Liver (tissue), 7 donors: ENCODE measurements at regions not wholly inside any gene's neighbourhood (a gene's known extent, or its start where the extent isn't known, plus 50 kb on each side); places are given as distances from the start of the nearest gene placed in this dataset.

Experiments
- DNase-seq: peaks from one replicate; pipeline ENCODE4 v3.0.0-alpha.2; 2017; ENCODE audit warnings: low spot score
- H3K27ac ChIP-seq, 2 donors: one replicate each; pipeline ENCODE4 v1.7.0; 2013; ENCODE audit warnings: inconsistent platforms in 2 of 2, low read length in 2 of 2, control low read depth in 1 of 2, low read depth in 1 of 2, mild to moderate bottlenecking in 1 of 2
- H3K27me3 ChIP-seq, 4 donors: one replicate each; pipeline versions ENCODE4 v1.6.1 to v1.7.0; 2013; ENCODE audit warnings: low read length in 3 of 4, inconsistent platforms in 1 of 4, mild to moderate bottlenecking in 1 of 4, moderate library complexity in 1 of 4; ENCODE audit not compliant: control insufficient read depth in 4 of 4, insufficient read depth in 4 of 4
- H3K36me3 ChIP-seq, 4 donors: one replicate each; pipeline versions ENCODE4 v1.6.1 to v1.7.0; 2013; ENCODE audit warnings: low read length in 3 of 4, mild to moderate bottlenecking in 3 of 4, low read depth in 1 of 4, moderate library complexity in 1 of 4; ENCODE audit not compliant: control insufficient read depth in 4 of 4, insufficient read depth in 3 of 4
- H3K4me1 ChIP-seq, 4 donors: one replicate each; pipeline versions ENCODE4 v1.6.1 to v1.7.0; 2013; ENCODE audit warnings: low read length in 3 of 4, mild to moderate bottlenecking in 3 of 4, moderate library complexity in 1 of 4; ENCODE audit not compliant: control insufficient read depth in 4 of 4, insufficient read depth in 4 of 4
- H3K4me3 ChIP-seq, 3 donors: one replicate each; pipeline versions ENCODE4 v1.6.1 to v1.7.0; 2013; ENCODE audit warnings: low read length in 3 of 3, control low read depth in 1 of 3, low read depth in 1 of 3, mild to moderate bottlenecking in 1 of 3
- H3K9ac ChIP-seq, 2 donors: one replicate each; pipeline ENCODE4 v1.7.0; 2013; ENCODE audit warnings: low read length in 2 of 2, mild to moderate bottlenecking in 2 of 2, moderate library complexity in 2 of 2, control low read depth in 1 of 2, low read depth in 1 of 2
- H3K9me3 ChIP-seq, 4 donors: one replicate each; pipeline versions ENCODE4 v1.6.1 to v1.7.0; 2013; ENCODE audit warnings: low read length in 3 of 4; ENCODE audit not compliant: control insufficient read depth in 4 of 4
- EGR1 ChIP-seq, 2 donors: IDR thresholded peaks; 2 replicates each; pipeline ENCODE4 v1.6.1; 2016 to 2018; ENCODE audit warnings: antibody characterized with exemption in 2 of 2, low read depth in 2 of 2
- FOXA1 ChIP-seq: IDR thresholded peaks from 2 replicates; pipeline ENCODE4 v1.6.1; 2016; ENCODE audit warnings: antibody characterized with exemption
- FOXA2 ChIP-seq: IDR thresholded peaks from 2 replicates; pipeline ENCODE4 v1.6.1; 2016; ENCODE audit warnings: antibody characterized with exemption
- GABPA ChIP-seq, 2 donors: IDR thresholded peaks in 1 of 2; conservative IDR thresholded peaks in 1 of 2; 2 replicates each; pipeline ENCODE4 v1.6.1; 2016; ENCODE audit warnings: antibody characterized with exemption in 2 of 2, mild to moderate bottlenecking in 1 of 2, moderate library complexity in 1 of 2
- HNF4A ChIP-seq, 2 donors: conservative IDR thresholded peaks; 2 replicates each; pipeline ENCODE4 v1.6.1; 2016; ENCODE audit warnings: antibody characterized with exemption in 2 of 2, mild to moderate bottlenecking in 2 of 2
- HNF4G ChIP-seq: IDR thresholded peaks from 2 replicates; pipeline ENCODE4 v1.6.1; 2016; ENCODE audit warnings: antibody characterized with exemption
- RAD21 ChIP-seq, 2 donors: IDR thresholded peaks; 2 replicates each; pipeline ENCODE4 v1.6.1; 2016; ENCODE audit warnings: antibody characterized with exemption in 2 of 2, mild to moderate bottlenecking in 2 of 2
- RXRA ChIP-seq, 2 donors: IDR thresholded peaks; 2 replicates each; pipeline ENCODE4 v1.6.1; 2017 to 2018; ENCODE audit warnings: antibody characterized with exemption in 2 of 2, mild to moderate bottlenecking in 1 of 2
- SP1 ChIP-seq: IDR thresholded peaks from 2 replicates; pipeline ENCODE4 v1.6.1; 2018; ENCODE audit warnings: antibody characterized with exemption, mild to moderate bottlenecking
- TAF1 ChIP-seq: conservative IDR thresholded peaks from 2 replicates; pipeline ENCODE4 v1.6.1; 2016; ENCODE audit warnings: antibody characterized with exemption, mild to moderate bottlenecking
- YY1 ChIP-seq: IDR thresholded peaks from 2 replicates; pipeline ENCODE4 v1.6.1; 2016; ENCODE audit warnings: antibody characterized with exemption, mild to moderate bottlenecking
- WGBS: extraction: QIAGEN DNeasy Blood & Tissue Kit; methylation state at CpG from one replicate; pipeline ENCODE4 v1.1.7; 2013; 5-methylcytosine and 5-hydroxymethylcytosine counted together
- TF ChIP-seq, protein P1 (sequence below): IDR thresholded peaks from 2 replicates; pipeline ENCODE4 v1.6.1; 2016; ENCODE audit warnings: antibody characterized with exemption
- TF ChIP-seq, protein P2 (sequence below): IDR thresholded peaks from 2 replicates; pipeline ENCODE4 v1.6.1; 2016; ENCODE audit warnings: antibody characterized with exemption, mild to moderate bottlenecking
- TF ChIP-seq, protein P3 (sequence below): IDR thresholded peaks from 2 replicates; pipeline ENCODE4 v1.6.1; 2016; ENCODE audit warnings: antibody characterized with exemption
- TF ChIP-seq, protein P4 (sequence below): IDR thresholded peaks from 2 replicates; pipeline ENCODE4 v1.6.1; 2016; ENCODE audit warnings: antibody characterized with exemption
- donor health status: healthy.
- donor health status: healthy.
- donor health status: healthy.
- donor health status: healthy.

DNA sequence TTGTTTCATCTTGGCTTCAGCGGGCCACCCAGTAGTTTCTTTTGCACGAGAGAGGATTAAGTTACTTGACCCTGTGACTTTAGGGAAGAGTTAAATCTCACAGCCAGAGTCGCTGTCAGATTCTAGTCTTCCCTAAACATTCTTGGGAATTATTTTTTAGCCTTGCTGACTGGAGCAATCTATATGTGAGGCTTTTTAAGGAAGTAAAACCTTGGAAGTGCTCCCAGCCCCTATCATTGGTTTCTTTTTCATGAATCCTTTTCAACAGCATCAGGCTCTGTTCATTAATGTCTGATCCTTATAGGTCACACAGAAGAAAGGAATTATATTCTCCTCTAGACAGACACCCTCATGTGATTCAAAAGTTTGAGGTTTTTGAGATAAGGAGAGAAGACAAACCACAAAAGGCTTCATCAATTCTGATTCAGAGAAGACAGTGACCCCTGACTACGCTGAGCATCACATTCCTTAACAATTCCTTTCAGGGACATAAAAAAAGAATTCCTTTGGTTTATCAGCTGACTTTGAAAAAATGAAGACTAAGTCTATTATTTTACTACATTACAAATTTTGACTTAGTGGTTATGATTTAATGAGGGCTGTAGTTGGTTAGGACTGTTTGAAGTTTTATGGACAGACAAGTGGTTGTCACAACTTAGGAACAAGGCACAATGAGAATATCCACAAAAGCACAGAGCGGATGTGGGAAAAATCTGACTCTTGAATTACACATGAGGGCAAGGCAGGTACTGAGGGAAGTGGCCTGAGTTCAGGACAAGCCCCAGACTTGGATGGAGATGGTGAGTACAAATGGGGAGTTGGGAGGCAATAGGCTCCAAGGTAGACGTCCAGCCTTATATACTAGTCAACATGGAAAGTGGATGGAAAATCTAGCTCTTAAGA, 171.1 kb upstream of the STT3B start:
- H3K36me3 ChIP-seq: peaks cover 0 to 1% (median 0%) of the 10 kb centered on the region in 4 donors
- peaks cover 0 to 2% (median 0%) of the 10 kb centered on the region in 4 donors for H3K4me1 ChIP-seq
- H3K27ac ChIP-seq: no peak overlapping the region
- whole genome bisulfite sequencing: 78% methylated on average over 6 of the region's 6 CpGs
- no peak for DNase-seq
- H3K9me3 ChIP-seq: no peaks in the 10 kb centered on the region
- no peaks in the 10 kb centered on the region for H3K27me3 ChIP-seq
- no peak for TF ChIP-seq SP1
- no peak for TF ChIP-seq FOXA2
- TF ChIP-seq, protein P1, sequence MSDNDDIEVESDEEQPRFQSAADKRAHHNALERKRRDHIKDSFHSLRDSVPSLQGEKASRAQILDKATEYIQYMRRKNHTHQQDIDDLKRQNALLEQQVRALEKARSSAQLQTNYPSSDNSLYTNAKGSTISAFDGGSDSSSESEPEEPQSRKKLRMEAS: no peak
- no peak for TF ChIP-seq YY1
- TF ChIP-seq, protein P2, sequence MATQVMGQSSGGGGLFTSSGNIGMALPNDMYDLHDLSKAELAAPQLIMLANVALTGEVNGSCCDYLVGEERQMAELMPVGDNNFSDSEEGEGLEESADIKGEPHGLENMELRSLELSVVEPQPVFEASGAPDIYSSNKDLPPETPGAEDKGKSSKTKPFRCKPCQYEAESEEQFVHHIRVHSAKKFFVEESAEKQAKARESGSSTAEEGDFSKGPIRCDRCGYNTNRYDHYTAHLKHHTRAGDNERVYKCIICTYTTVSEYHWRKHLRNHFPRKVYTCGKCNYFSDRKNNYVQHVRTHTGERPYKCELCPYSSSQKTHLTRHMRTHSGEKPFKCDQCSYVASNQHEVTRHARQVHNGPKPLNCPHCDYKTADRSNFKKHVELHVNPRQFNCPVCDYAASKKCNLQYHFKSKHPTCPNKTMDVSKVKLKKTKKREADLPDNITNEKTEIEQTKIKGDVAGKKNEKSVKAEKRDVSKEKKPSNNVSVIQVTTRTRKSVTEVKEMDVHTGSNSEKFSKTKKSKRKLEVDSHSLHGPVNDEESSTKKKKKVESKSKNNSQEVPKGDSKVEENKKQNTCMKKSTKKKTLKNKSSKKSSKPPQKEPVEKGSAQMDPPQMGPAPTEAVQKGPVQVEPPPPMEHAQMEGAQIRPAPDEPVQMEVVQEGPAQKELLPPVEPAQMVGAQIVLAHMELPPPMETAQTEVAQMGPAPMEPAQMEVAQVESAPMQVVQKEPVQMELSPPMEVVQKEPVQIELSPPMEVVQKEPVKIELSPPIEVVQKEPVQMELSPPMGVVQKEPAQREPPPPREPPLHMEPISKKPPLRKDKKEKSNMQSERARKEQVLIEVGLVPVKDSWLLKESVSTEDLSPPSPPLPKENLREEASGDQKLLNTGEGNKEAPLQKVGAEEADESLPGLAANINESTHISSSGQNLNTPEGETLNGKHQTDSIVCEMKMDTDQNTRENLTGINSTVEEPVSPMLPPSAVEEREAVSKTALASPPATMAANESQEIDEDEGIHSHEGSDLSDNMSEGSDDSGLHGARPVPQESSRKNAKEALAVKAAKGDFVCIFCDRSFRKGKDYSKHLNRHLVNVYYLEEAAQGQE: no peak
- TF ChIP-seq, protein P3, sequence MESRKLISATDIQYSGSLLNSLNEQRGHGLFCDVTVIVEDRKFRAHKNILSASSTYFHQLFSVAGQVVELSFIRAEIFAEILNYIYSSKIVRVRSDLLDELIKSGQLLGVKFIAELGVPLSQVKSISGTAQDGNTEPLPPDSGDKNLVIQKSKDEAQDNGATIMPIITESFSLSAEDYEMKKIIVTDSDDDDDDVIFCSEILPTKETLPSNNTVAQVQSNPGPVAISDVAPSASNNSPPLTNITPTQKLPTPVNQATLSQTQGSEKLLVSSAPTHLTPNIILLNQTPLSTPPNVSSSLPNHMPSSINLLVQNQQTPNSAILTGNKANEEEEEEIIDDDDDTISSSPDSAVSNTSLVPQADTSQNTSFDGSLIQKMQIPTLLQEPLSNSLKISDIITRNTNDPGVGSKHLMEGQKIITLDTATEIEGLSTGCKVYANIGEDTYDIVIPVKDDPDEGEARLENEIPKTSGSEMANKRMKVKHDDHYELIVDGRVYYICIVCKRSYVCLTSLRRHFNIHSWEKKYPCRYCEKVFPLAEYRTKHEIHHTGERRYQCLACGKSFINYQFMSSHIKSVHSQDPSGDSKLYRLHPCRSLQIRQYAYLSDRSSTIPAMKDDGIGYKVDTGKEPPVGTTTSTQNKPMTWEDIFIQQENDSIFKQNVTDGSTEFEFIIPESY: no peak
- no peak overlapping the region for H3K9ac ChIP-seq
- no peak overlapping the region for H3K4me3 ChIP-seq

DNA sequence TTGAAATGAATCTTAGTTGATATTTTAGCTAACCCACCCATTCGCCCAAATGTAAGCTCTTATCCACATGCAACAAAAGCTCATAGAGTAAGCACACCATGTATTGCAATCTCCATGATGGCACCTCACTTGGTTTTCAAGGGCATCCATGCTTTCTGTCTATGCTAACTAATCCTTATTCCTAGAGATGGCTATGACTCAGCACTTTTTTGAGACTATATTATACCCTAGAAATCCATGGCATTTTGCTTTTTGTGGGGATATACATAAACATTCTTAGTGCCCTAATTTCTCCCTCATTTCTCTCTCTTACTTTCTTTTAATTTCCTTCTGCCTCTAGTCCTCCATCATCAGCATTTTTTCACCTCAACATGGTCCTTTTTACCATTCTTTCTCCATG, 168.5 kb upstream of the STT3B start:
- Histone ChIP-seq H3K4me1 (no peaks in the 10 kb centered on the region), H3K27me3 (no peaks in the 10 kb centered on the region), H3K4me3 (no peak overlapping the region), H3K27ac (no peak overlapping the region), H3K9me3 (no peaks in the 10 kb centered on the region), H3K36me3 (no peaks in the 10 kb centered on the region), H3K9ac (no peak overlapping the region)
- no peak for DNase-seq
- TF ChIP-seq FOXA1 (no peak), GABPA (IDR thresholded peaks at IDR 0.05 in 1 of 2, conservative IDR thresholded peaks at IDR 0.05 in 1 of 2) (no peak), YY1 (no peak), RAD21 (IDR thresholded peaks at IDR 0.05) (no peak), SP1 (no peak), HNF4G (no peak), EGR1 (IDR thresholded peaks at IDR 0.05; ENCODE audit: low read depth in 2 of 2) (no peak), RXRA (IDR thresholded peaks at IDR 0.05) (no peak), TAF1 (no peak), FOXA2 (no peak), HNF4A (conservative IDR thresholded peaks at IDR 0.05) (no peak)
- TF ChIP-seq, protein P4, sequence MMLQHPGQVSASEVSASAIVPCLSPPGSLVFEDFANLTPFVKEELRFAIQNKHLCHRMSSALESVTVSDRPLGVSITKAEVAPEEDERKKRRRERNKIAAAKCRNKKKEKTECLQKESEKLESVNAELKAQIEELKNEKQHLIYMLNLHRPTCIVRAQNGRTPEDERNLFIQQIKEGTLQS: no peak
- TF ChIP-seq, protein P3: no peak
- TF ChIP-seq, protein P1: no peak
- 93% methylated on average over 1 of the region's 1 CpG for WGBS
